NCI-H82 treated with DMSO at 0.1 percent for 48 hours (cell line): ENCODE measurements at regions not wholly inside any gene's neighbourhood (a gene's known extent, or its start where the extent isn't known, plus 50 kb on each side); places are given as distances from the start of the nearest gene placed in this dataset.
"Not testable (repeated sequence)": the region's sequence is repeated elsewhere in the genome, so short reads cannot be mapped to it uniquely, and the experiment has no call there.

Experiments
- DNase-seq: peaks from one replicate; lab custom pipeline; 2025; ENCODE audit not compliant: unreplicated experiment; lab: John Stamatoyannopoulos, UW

- DNase-seq: no peak
These were observed 220.0 kb upstream of the BTBD3 start for GRCh38 chr20:11697646-11698045.

- DNase-seq: no peak
These were observed 219.6 kb upstream of the BTBD3 start for GRCh38 chr20:11698124-11698523.

- DNase-seq: no peak
These were observed 216.9 kb upstream of the BTBD3 start for GRCh38 chr20:11700831-11701230.

GRCh38 chr20:11702721-11703518 is 214.8 kb upstream of the BTBD3 start:
- no peak for DNase-seq

- no peak for DNase-seq
These were observed 212.2 kb upstream of the BTBD3 start for GRCh38 chr20:11705512-11705911.

- not testable (repeated sequence) for DNase-seq
These were observed 209.5 kb upstream of the BTBD3 start for GRCh38 chr20:11708223-11708622.

- DNase-seq: no peak
These were observed 206.5 kb upstream of the BTBD3 start for GRCh38 chr20:11711214-11711613.

GRCh38 chr20:11712639-11713160 is 205.0 kb upstream of the BTBD3 start:
- DNase-seq: no peak

GRCh38 chr20:11714886-11715285 is 202.8 kb upstream of the BTBD3 start:
- DNase-seq: no peak

- peak; percentile 55 for DNase-seq
These were observed 201.3 kb upstream of the BTBD3 start for GRCh38 chr20:11716239-11716944.

- no peak for DNase-seq
These were observed 200.8 kb upstream of the BTBD3 start for GRCh38 chr20:11716945-11717248.

GRCh38 chr20:11717562-11717961 is 200.1 kb upstream of the BTBD3 start:
- no peak for DNase-seq

GRCh38 chr20:11718474-11719094 is 199.1 kb upstream of the BTBD3 start:
- DNase-seq: no peak

GRCh38 chr20:11719153-11719552 is 198.5 kb upstream of the BTBD3 start:
- DNase-seq: no peak

GRCh38 chr20:11721411-11721810 is 196.3 kb upstream of the BTBD3 start:
- DNase-seq: no peak

- no peak for DNase-seq
These were observed 193.6 kb upstream of the BTBD3 start for GRCh38 chr20:11724097-11724496.

GRCh38 chr20:11726026-11726425 is 191.7 kb upstream of the BTBD3 start:
- no peak for DNase-seq

GRCh38 chr20:11727708-11728107 is 190.0 kb upstream of the BTBD3 start:
- DNase-seq: no peak

GRCh38 chr20:11728937-11729336 is 188.8 kb upstream of the BTBD3 start:
- DNase-seq: no peak

- no peak for DNase-seq
These were observed 187.9 kb upstream of the BTBD3 start for GRCh38 chr20:11729806-11730205.

- no peak for DNase-seq
These were observed 183.3 kb upstream of the BTBD3 start for GRCh38 chr20:11734431-11734830.

- DNase-seq: no peak
These were observed 178.8 kb upstream of the BTBD3 start for GRCh38 chr20:11738852-11739251.
